ENCODE measurements at regions not wholly inside any gene's neighbourhood (a gene's known extent, or its start where the extent isn't known, plus 50 kb on each side); places are given as distances from the start of the nearest gene placed in this dataset.

- DNase-seq, result no peak
- H4K20me1 ChIP-seq (ENCODE audit: insufficient read depth, low read depth, low read length), result no peaks in the 10 kb centered on the region
- no peak overlapping the region for H3K9ac ChIP-seq (ENCODE audit: low read length)
- H3K79me2 ChIP-seq (ENCODE audit: low read length), result no peaks in the 10 kb centered on the region
- no peaks in the 10 kb centered on the region for H3K9me2 ChIP-seq (replicated peaks; ENCODE audit: insufficient read depth, low read length)
- H3K27me3 ChIP-seq (ENCODE audit: low read length), result no peaks in the 10 kb centered on the region
- no peak overlapping the region for H3K4me2 ChIP-seq (ENCODE audit: low read depth, low read length, poor library complexity, severe bottlenecking)
- H3K4me1 ChIP-seq (ENCODE audit: low read length), result no peaks in the 10 kb centered on the region
- H3K27ac ChIP-seq (ENCODE audit: low read length), result no peak overlapping the region
- H3K4me3 ChIP-seq (ENCODE audit: low read length), result no peak overlapping the region
- no peak overlapping the region for H2AFZ ChIP-seq (ENCODE audit: low read length)
- H3K9me3 ChIP-seq (ENCODE audit: low read length), result no peaks in the 10 kb centered on the region
- no peaks in the 10 kb centered on the region for H3K36me3 ChIP-seq (ENCODE audit: insufficient read depth, low read length)
Observed at GRCh38 chr18:40925071-40925541, 1029.9 kb upstream of the PIK3C3 start.

GRCh38 chr18:40921845-40922629 is 1033.0 kb upstream of the PIK3C3 start:
- no peak for DNase-seq
- H3K4me1 ChIP-seq (ENCODE audit: low read length), result no peaks in the 10 kb centered on the region
- no peak overlapping the region for H2AFZ ChIP-seq (ENCODE audit: low read length)
- H3K27ac ChIP-seq (ENCODE audit: low read length), result no peak overlapping the region
- H3K36me3 ChIP-seq (ENCODE audit: insufficient read depth, low read length), result no peaks in the 10 kb centered on the region
- H3K9me3 ChIP-seq (ENCODE audit: low read length), result no peaks in the 10 kb centered on the region
- no peak overlapping the region for H3K4me2 ChIP-seq (ENCODE audit: low read depth, low read length, poor library complexity, severe bottlenecking)
- no peaks in the 10 kb centered on the region for H4K20me1 ChIP-seq (ENCODE audit: insufficient read depth, low read depth, low read length)
- H3K9me2 ChIP-seq (replicated peaks; ENCODE audit: insufficient read depth, low read length), result no peaks in the 10 kb centered on the region
- H3K4me3 ChIP-seq (ENCODE audit: low read length), result no peak overlapping the region
- H3K27me3 ChIP-seq (ENCODE audit: low read length), result no peaks in the 10 kb centered on the region
- H3K79me2 ChIP-seq (ENCODE audit: low read length), result no peaks in the 10 kb centered on the region
- H3K9ac ChIP-seq (ENCODE audit: low read length), result no peak overlapping the region

GRCh38 chr18:40917056-40917455 is 1038.0 kb upstream of the PIK3C3 start:
- Histone ChIP-seq H3K4me1 (ENCODE audit: low read length) (no peaks in the 10 kb centered on the region), H4K20me1 (ENCODE audit: insufficient read depth, low read depth, low read length) (no peaks in the 10 kb centered on the region), H3K4me2 (ENCODE audit: low read depth, low read length, poor library complexity, severe bottlenecking) (no peak overlapping the region), H3K9ac (ENCODE audit: low read length) (no peak overlapping the region), H3K79me2 (ENCODE audit: low read length) (no peaks in the 10 kb centered on the region), H3K36me3 (ENCODE audit: insufficient read depth, low read length) (no peaks in the 10 kb centered on the region), H3K9me2 (replicated peaks; ENCODE audit: insufficient read depth, low read length) (no peaks in the 10 kb centered on the region), H3K9me3 (ENCODE audit: low read length) (no peaks in the 10 kb centered on the region), H3K27me3 (ENCODE audit: low read length) (no peaks in the 10 kb centered on the region), H2AFZ (ENCODE audit: low read length) (no peak overlapping the region), H3K27ac (ENCODE audit: low read length) (no peak overlapping the region), H3K4me3 (ENCODE audit: low read length) (no peak overlapping the region)
- no peak for DNase-seq

- H2AFZ ChIP-seq (ENCODE audit: low read length), result no peak overlapping the region
- no peaks in the 10 kb centered on the region for H3K4me1 ChIP-seq (ENCODE audit: low read length)
- H3K9me3 ChIP-seq (ENCODE audit: low read length), result no peaks in the 10 kb centered on the region
- no peaks in the 10 kb centered on the region for H3K79me2 ChIP-seq (ENCODE audit: low read length)
- H3K4me3 ChIP-seq (ENCODE audit: low read length), result no peak overlapping the region
- no peaks in the 10 kb centered on the region for H3K9me2 ChIP-seq (replicated peaks; ENCODE audit: insufficient read depth, low read length)
- DNase-seq, result no peak
- H3K27ac ChIP-seq (ENCODE audit: low read length), result no peak overlapping the region
- no peaks in the 10 kb centered on the region for H4K20me1 ChIP-seq (ENCODE audit: insufficient read depth, low read depth, low read length)
- H3K36me3 ChIP-seq (ENCODE audit: insufficient read depth, low read length), result no peaks in the 10 kb centered on the region
- no peak overlapping the region for H3K9ac ChIP-seq (ENCODE audit: low read length)
- H3K27me3 ChIP-seq (ENCODE audit: low read length), result no peaks in the 10 kb centered on the region
- no peak overlapping the region for H3K4me2 ChIP-seq (ENCODE audit: low read depth, low read length, poor library complexity, severe bottlenecking)
Observed at GRCh38 chr18:40915724-40916123, 1039.3 kb upstream of the PIK3C3 start.

- Histone ChIP-seq H3K36me3 (ENCODE audit: insufficient read depth, low read length) (no peaks in the 10 kb centered on the region), H2AFZ (ENCODE audit: low read length) (no peak overlapping the region), H3K4me2 (ENCODE audit: low read depth, low read length, poor library complexity, severe bottlenecking) (no peak overlapping the region), H3K4me1 (ENCODE audit: low read length) (no peaks in the 10 kb centered on the region), H3K27ac (ENCODE audit: low read length) (no peak overlapping the region), H3K9me3 (ENCODE audit: low read length) (no peaks in the 10 kb centered on the region), H4K20me1 (ENCODE audit: insufficient read depth, low read depth, low read length) (no peaks in the 10 kb centered on the region), H3K27me3 (ENCODE audit: low read length) (no peaks in the 10 kb centered on the region), H3K9ac (ENCODE audit: low read length) (no peak overlapping the region), H3K9me2 (replicated peaks; ENCODE audit: insufficient read depth, low read length) (no peaks in the 10 kb centered on the region), H3K79me2 (ENCODE audit: low read length) (no peaks in the 10 kb centered on the region), H3K4me3 (ENCODE audit: low read length) (no peak overlapping the region)
- DNase-seq, result no peak
Observed at GRCh38 chr18:40911582-40912254, 1043.3 kb upstream of the PIK3C3 start.

- no peak overlapping the region for H3K4me2 ChIP-seq (ENCODE audit: low read depth, low read length, poor library complexity, severe bottlenecking)
- no peaks in the 10 kb centered on the region for H3K4me1 ChIP-seq (ENCODE audit: low read length)
- H3K9ac ChIP-seq (ENCODE audit: low read length), result no peak overlapping the region
Observed at GRCh38 chr18:40911041-40911440, 1044.0 kb upstream of the PIK3C3 start.

GRCh38 chr18:40907842-40908241 is 1047.2 kb upstream of the PIK3C3 start:
- no peaks in the 10 kb centered on the region for H3K79me2 ChIP-seq (ENCODE audit: low read length)
- DNase-seq, result no peak
- no peak overlapping the region for H3K4me2 ChIP-seq (ENCODE audit: low read depth, low read length, poor library complexity, severe bottlenecking)
- H3K27me3 ChIP-seq (ENCODE audit: low read length), result no peaks in the 10 kb centered on the region
- no peak overlapping the region for H2AFZ ChIP-seq (ENCODE audit: low read length)
- H3K4me3 ChIP-seq (ENCODE audit: low read length), result no peak overlapping the region
- no peaks in the 10 kb centered on the region for H3K36me3 ChIP-seq (ENCODE audit: insufficient read depth, low read length)
- no peak overlapping the region for H3K27ac ChIP-seq (ENCODE audit: low read length)
- no peak overlapping the region for H3K9ac ChIP-seq (ENCODE audit: low read length)
- no peaks in the 10 kb centered on the region for H3K9me2 ChIP-seq (replicated peaks; ENCODE audit: insufficient read depth, low read length)
- no peaks in the 10 kb centered on the region for H4K20me1 ChIP-seq (ENCODE audit: insufficient read depth, low read depth, low read length)
- H3K9me3 ChIP-seq (ENCODE audit: low read length), result no peaks in the 10 kb centered on the region
- no peaks in the 10 kb centered on the region for H3K4me1 ChIP-seq (ENCODE audit: low read length)

More at GRCh38 chr18:40911041-40911440, 1044.0 kb upstream of the PIK3C3 start:
- Histone ChIP-seq H3K4me3 (ENCODE audit: low read length) (no peak overlapping the region), H4K20me1 (ENCODE audit: insufficient read depth, low read depth, low read length) (no peaks in the 10 kb centered on the region), H2AFZ (ENCODE audit: low read length) (no peak overlapping the region), H3K27me3 (ENCODE audit: low read length) (no peaks in the 10 kb centered on the region), H3K36me3 (ENCODE audit: insufficient read depth, low read length) (no peaks in the 10 kb centered on the region), H3K9me2 (replicated peaks; ENCODE audit: insufficient read depth, low read length) (no peaks in the 10 kb centered on the region), H3K79me2 (ENCODE audit: low read length) (no peaks in the 10 kb centered on the region), H3K9me3 (ENCODE audit: low read length) (no peaks in the 10 kb centered on the region), H3K27ac (ENCODE audit: low read length) (no peak overlapping the region)
- no peak for DNase-seq

- Histone ChIP-seq H3K9ac (ENCODE audit: low read length) (no peak overlapping the region), H3K4me2 (ENCODE audit: low read depth, low read length, poor library complexity, severe bottlenecking) (no peak overlapping the region), H3K4me3 (ENCODE audit: low read length) (no peak overlapping the region), H3K27ac (ENCODE audit: low read length) (no peak overlapping the region), H3K9me2 (replicated peaks; ENCODE audit: insufficient read depth, low read length) (no peaks in the 10 kb centered on the region), H3K27me3 (ENCODE audit: low read length) (no peaks in the 10 kb centered on the region), H3K36me3 (ENCODE audit: insufficient read depth, low read length) (no peaks in the 10 kb centered on the region), H3K79me2 (ENCODE audit: low read length) (no peaks in the 10 kb centered on the region), H2AFZ (ENCODE audit: low read length) (no peak overlapping the region), H3K4me1 (ENCODE audit: low read length) (no peaks in the 10 kb centered on the region), H3K9me3 (ENCODE audit: low read length) (no peaks in the 10 kb centered on the region), H4K20me1 (ENCODE audit: insufficient read depth, low read depth, low read length) (no peaks in the 10 kb centered on the region)
- no peak for DNase-seq
Observed at GRCh38 chr18:40904295-40904694, 1050.7 kb upstream of the PIK3C3 start.

Data from Karpas-422 (cell line).